ENCODE measurements at regions not wholly inside any gene's neighbourhood (a gene's known extent, or its start where the extent isn't known, plus 50 kb on each side); places are given as distances from the start of the nearest gene placed in this dataset.

GRCh38 chr5:20692913-20693312 is 704.9 kb upstream of the CDH18 start:
- 0% methylated on average over 1 of the region's 1 CpG for WGBS (ENCODE audit: insufficient coverage, insufficient replicate concordance, low lambda C conversion rate, missing lambda C conversion rate)
- RAD21 ChIA-PET (ENCODE audit: unreplicated experiment): no interaction called here
- no peaks in the 10 kb centered on the region for H3K9me3 ChIP-seq (replicated peaks; ENCODE audit: control insufficient read depth, insufficient read depth, low read length)
- intact Hi-C loops (cut with micrococcal nuclease; ENCODE audit: unreplicated experiment): no loop called here
- SMC1A ChIA-PET (ENCODE audit: uncharacterized antibody, unreplicated experiment): no interaction called here
- no peaks in the 10 kb centered on the region for H3K27me3 ChIP-seq (replicated peaks in 1 of 2; ENCODE audit: control insufficient read depth in 2 of 2, insufficient read depth in 2 of 2, low read length in 1 of 2)
- FAIRE-seq (no peak), ATAC-seq (no peak), DNase-seq (ENCODE audit: low read depth, low spot score) (no peak)
- no TSS peak for BruUV-seq (replicated peaks)
- H3K36me3 ChIP-seq (ENCODE audit: control insufficient read depth in 2 of 2, insufficient read depth in 2 of 2, low read length in 1 of 2): no peaks in the 10 kb centered on the region
- no peak overlapping the region for H3K27ac ChIP-seq (ENCODE audit: control insufficient read depth, insufficient read depth)
- no peak overlapping the region for H2AFZ ChIP-seq (ENCODE audit: control insufficient read depth, low read depth, low read length)
- no peaks in the 10 kb centered on the region for H3K79me2 ChIP-seq (ENCODE audit: control insufficient read depth, insufficient read depth, low read length)
- H3K4me2 ChIP-seq (ENCODE audit: control insufficient read depth, insufficient read depth): no peak overlapping the region
- H3K9ac ChIP-seq (ENCODE audit: control insufficient read depth, insufficient read depth, low read length): no peak overlapping the region
- CTCF ChIA-PET: no interaction called here
- no peaks in the 10 kb centered on the region for H3K4me1 ChIP-seq (ENCODE audit: control insufficient read depth, insufficient read depth, low read length)
- H3K4me3 ChIP-seq: no peak overlapping the region
- no peaks in the 10 kb centered on the region for H4K20me1 ChIP-seq (ENCODE audit: control insufficient read depth, insufficient read depth)
- in situ Hi-C loops (cut with MboI): no loop called here
- POLR2A ChIA-PET: no interaction called here
- TF ChIP-seq CEBPZ (IDR thresholded peaks at IDR 0.05; ENCODE audit: low read depth, low read length) (no peak), NR2C2 (IDR thresholded peaks at IDR 0.05; ENCODE audit: borderline replicate concordance, control insufficient read depth, insufficient read length, low read depth) (no peak), YY1 (IDR thresholded peaks at IDR 0.05; ENCODE audit: low read depth, low read length) (no peak), TAF1 (IDR thresholded peaks at IDR 0.05; ENCODE audit: borderline replicate concordance, low read depth, low read length) (no peak), NFIC (IDR thresholded peaks at IDR 0.05; ENCODE audit: low read depth, low read length) (no peak), REST (IDR thresholded peaks at IDR 0.05; ENCODE audit: low read depth, low read length) (no peak), CBFB (IDR thresholded peaks at IDR 0.05; ENCODE audit: low read depth) (no peak), ZBTB40 (IDR thresholded peaks at IDR 0.05; ENCODE audit: borderline replicate concordance) (no peak), TCF3 (IDR thresholded peaks at IDR 0.05; ENCODE audit: borderline replicate concordance, insufficient read depth, low read depth, low read length) (no peak)

Measured in GM12878 (cell line).